ENCODE measurements at regions not wholly inside any gene's neighbourhood (a gene's known extent, or its start where the extent isn't known, plus 50 kb on each side); places are given as distances from the start of the nearest gene placed in this dataset.
"Not testable (repeated sequence)": the region's sequence is repeated elsewhere in the genome, so short reads cannot be mapped to it uniquely, and the experiment has no call there.

DNA sequence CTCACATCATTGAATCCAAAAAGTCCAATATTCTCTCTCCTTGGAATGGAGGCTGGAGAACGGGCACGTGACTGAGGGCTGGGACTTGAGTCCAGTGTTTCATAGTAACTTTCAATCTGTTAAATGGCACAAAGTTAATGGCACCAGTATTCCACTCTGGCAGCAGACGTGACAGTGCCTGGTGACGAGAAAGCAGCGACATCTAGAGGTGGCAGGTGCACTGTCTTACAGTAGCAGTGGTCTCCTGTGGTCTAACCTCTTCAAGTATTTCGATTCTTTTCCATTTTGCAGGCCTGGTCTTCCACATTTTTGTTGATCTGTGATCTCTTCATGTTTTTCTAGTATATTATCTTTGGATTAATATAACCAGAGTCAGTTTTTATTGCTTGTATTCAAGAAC is 107.1 kb downstream of the OXSM start:
- no peak for DNase-seq

DNA sequence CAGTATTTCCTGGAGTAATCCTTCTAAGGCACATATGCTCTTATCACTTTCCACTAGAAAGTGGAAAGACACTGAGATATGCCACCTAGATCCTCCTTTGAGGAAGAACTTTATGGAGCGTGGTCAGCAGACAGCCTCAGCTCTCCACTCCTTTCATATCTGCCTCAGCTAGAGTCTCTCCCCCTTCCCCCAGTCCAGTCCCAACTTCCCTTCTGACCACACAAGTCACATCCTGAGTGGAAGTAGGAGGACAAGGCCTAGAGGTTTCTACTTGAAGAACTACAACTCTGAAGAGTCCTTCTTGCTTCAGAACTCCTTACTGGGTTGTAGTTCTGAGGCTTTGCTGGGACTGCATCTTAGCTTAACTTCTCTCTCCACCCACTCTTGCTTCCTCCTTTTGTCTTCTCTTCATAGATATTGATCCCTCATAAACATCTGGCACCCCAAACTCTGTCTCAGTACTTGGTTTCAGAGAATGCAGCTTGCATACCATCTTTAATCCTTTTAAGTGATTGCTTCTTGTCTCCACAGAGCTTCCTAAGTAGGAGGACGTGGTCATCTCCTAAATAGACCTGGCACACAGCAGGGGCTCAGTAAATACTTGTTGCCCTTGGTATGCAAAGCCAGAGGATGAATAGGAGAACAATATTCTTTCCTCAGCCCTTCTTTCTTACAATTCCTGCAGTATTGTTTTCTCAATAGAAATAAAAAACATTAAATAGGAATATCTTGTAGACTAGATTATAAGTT is 109.6 kb downstream of the OXSM start:
- no peak for DNase-seq

DNA sequence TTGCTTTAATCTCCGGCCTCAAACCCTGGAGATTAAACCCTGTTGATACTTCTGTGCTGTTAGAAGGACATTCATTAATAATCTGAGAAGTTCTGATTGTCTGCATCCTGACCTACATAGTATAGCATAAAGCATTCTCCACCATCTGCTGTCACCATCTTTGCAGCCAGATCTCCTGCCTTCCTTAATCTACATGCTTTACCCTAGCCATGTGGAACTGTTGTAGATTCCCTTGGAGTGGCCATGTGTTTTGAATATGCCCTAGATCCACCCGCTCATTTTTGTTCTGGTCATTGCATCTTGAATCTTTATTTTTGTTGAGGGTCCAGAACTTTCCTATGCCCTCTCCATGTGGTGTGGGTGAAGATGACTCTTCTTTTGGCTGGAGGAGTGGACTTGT is 110.3 kb downstream of the OXSM start:
- DNase-seq, result no peak

DNA sequence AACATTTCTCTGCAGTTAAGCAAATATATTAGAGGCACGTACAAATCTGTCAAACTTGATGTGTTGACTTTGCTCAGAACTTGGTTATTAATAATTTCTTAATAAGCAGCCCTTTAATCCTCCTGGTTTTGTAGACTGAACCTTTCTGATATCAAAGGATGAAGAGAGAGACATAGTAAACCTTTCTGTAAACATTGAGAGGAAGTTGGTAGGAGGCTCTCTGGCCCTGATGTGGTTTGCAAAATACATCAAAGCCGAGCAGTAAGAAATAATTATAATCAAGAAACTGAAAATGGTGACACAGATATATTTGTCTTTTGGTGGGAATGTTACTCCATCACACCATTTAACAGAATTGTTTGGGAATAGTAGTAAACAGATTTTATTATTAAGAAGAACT is 111.9 kb downstream of the OXSM start:
- no peak for DNase-seq

DNA sequence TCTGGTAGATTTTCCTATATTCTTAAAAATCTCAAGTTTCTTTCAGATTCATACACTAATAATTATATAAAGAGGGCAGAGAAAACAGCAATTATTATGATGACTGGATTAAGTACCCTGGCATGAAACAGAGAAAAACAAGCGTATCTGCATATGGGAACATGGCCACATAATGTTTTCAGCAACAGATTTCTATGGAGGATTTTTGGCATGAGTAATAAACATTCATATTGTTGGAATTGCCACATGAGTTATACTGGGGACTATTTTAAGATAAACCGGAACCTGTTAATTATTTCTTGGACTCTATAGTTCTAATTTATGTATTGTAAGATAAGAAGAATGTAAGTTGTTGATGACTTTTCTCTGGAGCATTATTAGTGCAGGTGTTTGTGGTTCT is 112.7 kb downstream of the OXSM start:
- DNase-seq, result no peak

DNA sequence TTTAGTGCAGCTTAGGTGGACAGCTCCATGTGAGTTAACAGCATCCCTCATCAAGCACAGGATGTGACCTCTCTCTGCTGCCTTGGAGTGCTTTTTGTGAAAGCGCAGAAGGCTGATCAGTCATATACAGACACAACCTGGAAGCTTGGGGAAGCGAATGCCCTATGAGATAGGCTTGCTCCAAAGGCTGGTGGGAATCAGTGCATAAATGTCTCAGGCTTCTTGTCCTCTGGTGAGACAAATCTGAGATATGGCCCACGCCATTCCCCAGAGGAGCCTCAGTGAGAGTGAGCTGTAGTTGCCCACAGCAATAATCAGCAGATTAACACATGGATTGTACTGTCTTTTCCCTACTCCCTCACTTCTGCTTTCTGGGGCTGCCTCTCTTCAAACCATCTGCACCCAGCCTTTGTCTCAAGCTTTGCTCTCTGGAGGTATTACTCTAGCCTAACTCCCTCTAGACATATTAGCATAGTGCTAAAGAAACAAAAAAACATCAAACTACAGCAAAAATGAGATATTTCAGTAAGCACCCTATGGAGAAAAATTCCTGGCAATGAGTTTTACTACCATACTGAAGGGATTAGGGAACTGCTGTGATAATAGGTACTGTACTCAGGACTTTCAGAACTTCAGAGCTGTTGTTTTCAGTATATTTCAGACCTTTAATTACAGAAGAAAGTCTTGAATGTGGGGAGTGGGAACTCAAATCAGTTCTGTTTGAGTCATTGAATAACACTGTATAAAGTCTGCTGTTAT is 113.7 kb downstream of the OXSM start:
- no peak for DNase-seq

DNA sequence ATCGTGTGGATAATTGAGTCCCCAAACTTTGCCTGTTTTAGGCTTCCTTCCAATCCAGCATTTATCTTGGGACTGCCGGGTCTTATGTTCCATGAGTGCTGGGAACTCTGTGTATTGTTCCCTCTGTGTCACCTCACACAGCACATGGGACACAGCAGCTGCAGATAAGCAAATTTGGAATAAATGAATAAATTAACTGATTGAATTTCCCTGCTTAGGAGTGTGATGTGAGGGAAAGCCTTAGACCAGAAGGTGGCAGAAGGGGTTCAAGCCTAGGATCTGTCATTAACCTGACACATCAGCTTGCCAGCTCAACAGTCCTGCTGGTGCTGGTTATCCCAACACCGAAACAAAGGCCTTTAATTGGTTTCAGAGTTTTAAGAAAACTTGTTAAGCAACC is 114.3 kb downstream of the OXSM start:
- no peak for DNase-seq

DNA sequence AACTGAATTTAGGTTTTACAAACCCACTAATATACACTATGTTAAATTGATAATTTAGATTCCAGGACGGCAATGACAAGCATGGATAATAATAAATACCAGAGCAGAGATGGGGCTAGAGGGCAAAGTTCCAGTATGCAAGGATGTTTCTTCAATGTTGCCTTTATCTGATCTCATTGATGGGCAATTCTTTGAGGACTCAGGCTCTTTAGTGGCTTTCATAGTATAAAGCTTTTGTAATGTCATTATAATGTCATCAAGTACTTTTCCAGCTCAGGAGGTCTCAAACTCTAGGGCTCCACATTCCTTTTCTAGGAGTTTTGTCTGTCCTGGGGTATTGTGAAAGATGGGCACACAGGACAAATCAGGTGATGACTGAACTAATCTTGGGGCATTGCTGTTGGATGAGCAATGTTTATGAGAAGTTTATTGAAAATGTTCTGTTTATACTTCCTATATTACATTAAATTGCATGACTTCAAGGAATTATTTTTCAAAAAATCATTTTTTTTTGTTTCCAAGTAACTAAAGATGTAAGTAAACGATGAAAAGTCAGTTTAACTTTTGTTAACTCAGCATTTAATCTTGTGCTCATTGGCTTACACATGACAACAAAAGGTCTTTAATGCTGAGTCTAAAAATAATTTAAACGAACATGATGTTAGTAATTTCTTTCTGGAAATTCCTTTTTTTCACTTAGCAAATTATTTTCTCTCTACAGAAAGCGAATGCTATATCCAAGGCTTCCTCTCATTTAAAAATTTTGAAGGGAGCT is 116.4 kb downstream of the OXSM start:
- no peak for DNase-seq

DNA sequence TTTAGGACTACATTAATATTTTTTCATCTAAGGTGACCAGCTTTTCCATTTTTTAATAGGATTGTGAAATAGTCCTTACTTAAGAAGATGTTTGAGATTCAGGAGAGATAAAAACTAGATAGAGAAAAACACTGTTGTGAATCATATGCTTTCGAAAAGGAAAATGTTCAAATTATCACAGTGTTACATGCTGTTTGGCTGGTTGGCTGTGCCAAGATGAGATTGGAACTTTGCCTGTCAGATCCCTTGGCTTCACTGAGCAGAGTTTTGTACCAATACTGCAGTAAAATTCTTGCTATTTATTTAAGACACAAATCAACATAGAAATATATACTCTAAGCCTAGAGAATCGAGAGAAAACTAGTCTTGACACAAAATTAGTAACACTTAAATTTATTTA is 117.2 kb downstream of the OXSM start:
- no peak for DNase-seq

DNA sequence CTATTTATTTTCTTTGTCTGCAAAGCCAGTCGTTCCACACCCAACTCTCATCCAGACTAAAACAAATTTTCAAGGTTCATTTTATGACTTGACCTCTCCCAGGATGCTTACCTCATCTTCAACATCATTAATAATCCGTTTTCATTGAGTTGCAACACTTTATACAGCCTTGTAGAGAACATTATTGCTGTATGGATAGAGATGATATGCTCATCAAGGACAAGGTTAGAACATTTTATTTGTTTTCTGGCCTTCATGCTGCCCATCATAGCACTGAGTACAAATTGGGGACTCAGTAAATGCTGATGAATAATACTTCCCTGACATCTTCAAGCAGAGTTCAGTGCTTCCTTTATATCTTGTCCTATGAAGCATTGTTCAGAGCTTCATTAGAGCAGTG is 120.2 kb downstream of the OXSM start:
- no peak for DNase-seq

DNA sequence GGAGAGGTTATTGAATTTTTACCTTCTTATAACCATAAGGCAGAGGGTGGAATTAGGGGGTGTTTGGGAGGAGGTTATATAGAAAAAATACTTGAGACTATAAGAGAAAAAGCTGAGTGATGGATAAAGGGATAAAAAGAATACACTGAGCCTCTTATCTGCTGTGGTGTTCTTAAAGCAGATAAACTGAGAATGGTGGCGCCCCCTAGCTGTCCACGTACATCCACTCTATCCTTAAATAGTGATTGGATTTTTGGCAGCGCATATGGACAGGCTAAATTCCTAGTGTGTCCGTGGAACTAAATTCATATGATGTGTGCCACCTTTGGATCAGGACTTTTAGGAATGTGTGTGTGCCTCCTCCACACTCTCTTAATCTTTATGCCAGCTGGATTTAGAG is 121.1 kb downstream of the OXSM start:
- DNase-seq, result peak; percentile 37

DNA sequence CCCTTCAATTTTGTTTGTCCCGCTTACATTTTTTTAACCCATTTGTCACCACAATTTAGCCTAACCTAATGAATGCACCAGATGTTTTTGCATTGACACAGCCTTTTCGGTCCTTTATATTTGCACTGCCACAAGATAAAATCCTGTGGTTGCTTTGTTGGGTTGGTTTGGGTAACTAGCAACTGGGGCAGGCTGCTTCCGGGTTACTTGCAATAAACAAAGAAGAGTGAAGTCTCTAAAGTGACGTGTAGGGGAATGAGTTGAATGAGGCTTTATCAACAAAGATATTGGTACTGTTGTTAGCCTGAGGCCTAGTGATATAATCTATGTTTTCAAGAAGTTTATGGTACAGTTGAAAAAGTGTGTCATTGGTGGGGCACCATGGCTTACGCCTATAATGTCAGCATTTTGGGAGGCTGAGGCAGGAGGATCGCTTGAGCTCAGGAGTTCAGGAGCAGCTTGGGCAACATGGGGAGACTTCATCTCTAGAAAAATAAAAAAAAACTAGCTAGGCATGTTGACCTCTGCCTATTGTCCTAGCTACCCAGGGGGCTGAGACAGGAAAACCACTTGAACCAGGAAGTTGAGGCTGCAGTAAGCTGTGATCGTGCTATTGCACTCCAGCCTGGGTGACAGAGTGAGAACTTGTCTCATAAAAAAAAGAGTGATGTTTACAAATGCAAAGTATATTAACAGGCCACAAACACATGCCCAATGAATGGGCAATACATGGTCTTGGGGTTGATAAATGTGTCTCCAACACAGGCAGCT is 121.8 kb downstream of the OXSM start:
- no peak for DNase-seq

DNA sequence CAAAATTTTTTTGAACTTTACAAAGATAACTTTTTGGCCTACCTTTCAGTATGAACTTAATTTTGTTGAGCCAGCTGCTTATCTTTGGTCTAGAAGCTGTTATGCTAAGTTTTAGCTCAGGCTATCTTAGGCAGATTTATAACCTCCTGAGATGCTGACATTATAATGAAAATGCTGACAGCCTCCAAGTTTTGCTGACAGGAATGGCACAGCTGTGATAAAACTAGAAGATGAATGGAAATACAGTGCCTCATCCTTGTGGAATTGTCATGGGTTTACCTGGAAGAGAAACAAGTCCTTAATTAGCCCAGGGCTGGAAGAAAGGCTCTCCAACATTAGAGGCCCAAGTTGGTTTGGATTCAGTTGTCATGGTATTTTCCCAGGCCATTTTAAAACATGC is 123.3 kb downstream of the OXSM start:
- DNase-seq, result no peak

DNA sequence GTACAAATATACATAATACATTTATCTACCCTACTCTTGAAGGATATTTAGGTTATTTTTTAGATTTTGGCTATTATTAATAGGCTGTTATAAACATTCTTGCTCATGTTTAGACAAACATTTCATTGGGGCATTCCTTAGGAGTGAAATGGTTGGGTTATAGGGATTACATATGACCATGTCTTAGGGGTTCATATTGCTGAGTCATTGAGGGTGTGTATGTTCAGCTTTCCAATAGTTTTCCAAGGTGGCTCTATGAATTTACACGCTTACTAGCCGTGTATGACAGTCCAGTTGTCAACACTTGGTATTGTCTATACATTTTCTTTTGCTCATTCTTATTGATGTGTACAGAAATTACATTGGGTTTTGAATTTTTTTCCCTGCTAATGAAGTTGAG is 125.8 kb downstream of the OXSM start:
- DNase-seq, result no peak

DNA sequence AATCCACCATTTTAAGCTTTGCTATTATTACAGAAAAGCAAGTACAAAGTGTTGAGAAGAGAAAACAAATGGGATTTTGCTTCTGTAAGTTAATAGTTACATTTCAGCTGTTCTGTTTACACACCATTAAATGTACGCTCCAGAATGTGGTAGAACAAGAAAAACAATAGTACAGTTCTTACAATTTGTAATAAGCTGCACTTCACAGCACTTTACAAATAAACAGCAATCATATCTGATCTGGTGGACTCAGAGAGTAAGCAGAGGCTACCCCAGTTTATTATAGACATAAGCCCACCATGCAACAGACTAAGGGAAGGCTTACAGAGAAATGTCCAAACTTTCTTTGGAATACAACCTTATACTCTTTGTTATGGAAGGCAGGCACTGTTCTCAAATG is 126.4 kb downstream of the OXSM start:
- no peak for DNase-seq

DNA sequence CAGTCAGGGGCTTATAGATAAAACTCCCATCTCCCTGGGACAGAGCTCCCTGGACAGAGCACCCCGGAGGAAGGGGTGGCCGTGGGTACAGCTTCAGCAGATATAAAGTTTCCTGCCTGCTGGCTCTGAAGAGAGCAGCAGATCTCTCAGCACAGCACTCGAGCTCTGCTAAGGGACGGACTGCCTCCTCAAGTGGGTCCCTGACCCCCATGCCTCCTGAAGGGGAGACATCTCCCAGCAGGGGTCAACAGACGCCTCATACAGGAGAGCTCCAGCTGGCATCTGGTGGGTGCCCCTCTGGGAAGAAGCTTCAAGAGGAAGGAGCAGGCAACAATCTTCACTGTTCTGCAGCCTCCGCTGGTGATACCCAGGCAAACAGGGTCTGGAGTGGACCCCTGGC is 142.1 kb downstream of the OXSM start:
- not testable (repeated sequence) for DNase-seq

DNA sequence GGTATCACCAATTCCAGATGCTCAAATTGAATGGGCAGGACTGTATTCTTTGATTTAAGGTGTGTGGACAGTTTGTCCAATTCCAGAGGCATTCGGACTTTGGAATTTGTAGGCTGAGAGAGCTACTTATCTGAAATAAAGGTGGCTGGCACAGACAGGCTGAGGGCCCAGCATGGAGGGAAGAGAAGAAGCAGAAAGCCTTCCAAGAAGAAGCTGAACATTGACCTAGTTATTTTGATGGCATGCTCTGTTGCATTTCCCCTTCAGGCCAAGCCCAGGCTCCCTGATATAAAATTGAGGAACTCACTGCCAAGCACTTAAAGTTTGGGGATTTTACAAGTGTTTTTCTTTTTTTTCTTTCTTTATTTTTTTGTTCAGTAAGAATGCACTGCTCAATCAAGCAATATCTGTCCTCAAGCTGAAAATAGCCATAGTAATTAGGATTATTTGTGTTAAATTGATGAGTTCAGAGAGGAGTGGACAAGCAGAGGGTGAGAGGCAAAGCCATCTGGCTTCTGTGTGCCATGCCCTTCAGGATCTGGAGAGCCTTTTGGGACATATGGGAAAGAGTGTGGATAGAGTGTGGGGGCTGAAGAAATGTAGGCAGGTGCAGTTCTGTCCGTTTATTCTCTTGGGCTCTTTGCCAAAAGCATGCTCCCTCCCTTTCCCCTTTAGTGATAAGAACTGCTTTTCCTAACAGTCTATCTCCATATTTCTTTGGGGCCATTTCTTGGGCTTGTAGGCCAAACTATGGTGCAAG is 148.9 kb downstream of the OXSM start:
- DNase-seq, result no peak

DNA sequence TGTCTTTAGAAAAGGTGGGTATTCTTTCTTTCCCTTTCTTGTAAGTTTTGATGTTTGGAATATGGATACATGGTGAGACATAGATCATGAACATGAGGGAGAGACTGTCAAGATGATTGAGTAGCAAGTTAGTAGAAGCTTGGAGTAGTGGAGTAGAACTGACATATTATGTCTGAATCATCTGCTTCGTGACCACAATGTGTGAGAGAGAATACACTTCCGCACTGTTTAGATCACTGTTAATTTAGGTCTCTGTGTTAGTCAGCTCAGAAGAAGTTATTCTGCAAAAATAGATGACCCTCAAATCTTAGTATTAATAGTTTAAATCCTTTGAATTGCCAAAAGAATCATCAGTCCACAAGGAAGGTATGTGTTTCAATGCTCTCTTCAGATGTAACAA is 151.0 kb downstream of the OXSM start:
- no peak for DNase-seq

DNA sequence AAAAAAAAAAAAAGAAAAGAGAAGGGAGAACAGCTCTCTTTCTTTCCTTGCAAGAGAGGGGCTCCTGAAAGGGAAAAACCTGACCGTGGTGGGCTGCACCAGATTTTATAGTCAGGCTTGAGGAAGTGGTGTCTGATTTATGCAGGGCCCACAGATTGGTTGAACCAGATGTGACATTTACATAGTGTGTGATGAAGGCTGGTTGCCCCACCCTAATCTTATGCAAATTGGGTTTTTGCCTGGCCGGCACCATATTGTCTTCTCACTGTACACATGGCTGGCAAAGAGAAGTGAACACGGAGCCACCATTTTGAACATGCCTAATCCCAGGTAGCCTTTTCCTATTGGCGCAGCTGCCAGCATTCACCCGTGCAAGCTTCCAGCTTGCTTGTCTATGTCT is 154.4 kb downstream of the OXSM start:
- no peak for DNase-seq

DNA sequence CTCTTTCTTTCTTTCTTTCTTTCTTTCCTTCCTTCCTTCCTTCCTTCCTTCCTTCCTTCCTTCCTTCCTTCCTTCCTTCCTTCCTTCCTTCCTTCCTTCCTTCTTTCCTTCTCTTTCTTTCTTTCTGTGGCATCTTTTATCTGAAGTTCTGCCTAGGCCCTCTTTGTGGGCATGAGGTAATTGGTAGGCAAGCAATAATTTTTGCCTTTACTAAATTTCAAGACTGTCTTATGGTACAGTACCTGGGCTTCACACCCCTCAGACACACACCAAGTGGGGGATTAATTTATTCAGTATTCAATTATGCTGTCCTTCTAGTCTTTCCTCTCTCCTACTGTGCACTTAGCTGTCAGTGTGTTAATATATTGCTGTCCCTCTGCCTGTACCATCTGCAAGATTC is 155.5 kb downstream of the OXSM start:
- no peak for DNase-seq

DNA sequence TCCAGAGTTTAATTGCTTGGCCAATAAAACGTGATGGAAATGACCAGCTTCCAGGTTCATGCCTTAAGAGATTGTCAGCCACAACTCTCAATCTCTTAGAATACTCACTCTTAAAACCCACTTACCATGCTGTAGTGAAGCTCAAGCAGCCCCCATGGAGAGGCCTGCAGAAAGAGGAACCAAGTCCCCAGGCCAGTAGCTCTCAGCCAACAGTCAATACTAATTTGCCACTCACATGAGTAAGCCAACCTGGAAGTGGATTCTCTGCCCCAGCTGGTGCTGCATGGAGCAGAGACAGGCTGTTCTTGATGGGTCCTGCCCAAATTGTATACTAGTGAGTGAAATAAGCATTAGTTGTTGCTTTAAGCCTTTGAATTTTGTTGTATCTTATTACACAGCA is 155.9 kb downstream of the OXSM start:
- no peak for DNase-seq

DNA sequence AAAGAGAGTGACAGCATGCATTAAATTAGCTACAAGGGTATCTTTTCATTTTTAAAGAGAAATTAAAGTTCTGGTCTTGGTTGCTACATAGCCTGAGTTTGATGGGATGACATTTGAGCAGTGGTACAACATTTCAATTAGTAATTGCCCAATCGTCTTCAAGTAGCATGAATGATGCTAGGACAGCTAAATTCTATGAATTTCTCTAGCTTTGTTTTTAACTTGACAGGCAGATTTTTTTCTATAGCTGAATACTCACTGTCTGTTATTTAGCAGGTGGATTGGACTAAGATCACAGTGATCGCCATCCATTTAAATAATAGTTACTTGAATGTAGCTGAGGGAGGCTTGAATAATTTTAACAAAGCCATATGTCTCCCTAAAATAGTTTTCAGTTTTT is 162.2 kb downstream of the OXSM start:
- DNase-seq, result no peak

Data from activated CD4-positive, CD25-positive, alpha-beta regulatory T cell treated with anti-CD3 and anti-CD28 coated beads, Interleukin-2, amount 50 U/mL, for 72 hours (primary cell).